ENCODE measurements at regions not wholly inside any gene's neighbourhood (a gene's known extent, or its start where the extent isn't known, plus 50 kb on each side); places are given as distances from the start of the nearest gene placed in this dataset.

DNA sequence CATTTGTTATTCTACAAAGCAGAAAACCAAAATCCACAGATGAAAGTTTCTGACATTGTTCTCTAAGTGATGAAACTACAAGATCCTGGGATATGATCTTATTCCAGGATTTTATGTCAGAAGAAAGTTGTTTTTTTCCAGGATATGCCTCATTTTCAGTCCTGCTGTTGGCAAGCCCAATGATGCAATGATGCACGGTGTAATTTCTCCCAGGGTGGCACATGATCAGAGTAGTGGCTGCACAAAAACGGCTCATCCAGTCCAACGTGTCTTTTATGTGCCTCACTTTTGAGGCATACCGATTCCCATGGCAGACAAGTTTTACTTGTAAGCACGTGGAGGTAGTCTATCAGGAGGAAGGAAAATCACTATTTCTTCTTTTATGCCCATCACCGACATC, 302.3 kb upstream of the JAG1 start:
- Histone ChIP-seq H3K4me1 (no peaks in the 10 kb centered on the region), H3K9me3 (no peaks in the 10 kb centered on the region), H3K4me3 (no peak overlapping the region), H3K27me3 (no peaks in the 10 kb centered on the region), H3K27ac (no peak overlapping the region), H3K36me3 (no peaks in the 10 kb centered on the region)
- DNase-seq, result no peak
- TF ChIP-seq, protein P1, sequence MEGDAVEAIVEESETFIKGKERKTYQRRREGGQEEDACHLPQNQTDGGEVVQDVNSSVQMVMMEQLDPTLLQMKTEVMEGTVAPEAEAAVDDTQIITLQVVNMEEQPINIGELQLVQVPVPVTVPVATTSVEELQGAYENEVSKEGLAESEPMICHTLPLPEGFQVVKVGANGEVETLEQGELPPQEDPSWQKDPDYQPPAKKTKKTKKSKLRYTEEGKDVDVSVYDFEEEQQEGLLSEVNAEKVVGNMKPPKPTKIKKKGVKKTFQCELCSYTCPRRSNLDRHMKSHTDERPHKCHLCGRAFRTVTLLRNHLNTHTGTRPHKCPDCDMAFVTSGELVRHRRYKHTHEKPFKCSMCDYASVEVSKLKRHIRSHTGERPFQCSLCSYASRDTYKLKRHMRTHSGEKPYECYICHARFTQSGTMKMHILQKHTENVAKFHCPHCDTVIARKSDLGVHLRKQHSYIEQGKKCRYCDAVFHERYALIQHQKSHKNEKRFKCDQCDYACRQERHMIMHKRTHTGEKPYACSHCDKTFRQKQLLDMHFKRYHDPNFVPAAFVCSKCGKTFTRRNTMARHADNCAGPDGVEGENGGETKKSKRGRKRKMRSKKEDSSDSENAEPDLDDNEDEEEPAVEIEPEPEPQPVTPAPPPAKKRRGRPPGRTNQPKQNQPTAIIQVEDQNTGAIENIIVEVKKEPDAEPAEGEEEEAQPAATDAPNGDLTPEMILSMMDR (IDR thresholded peaks at IDR 0.05), result no peak
- TF ChIP-seq POLR2A (IDR thresholded peaks at IDR 0.05), result no peak

DNA sequence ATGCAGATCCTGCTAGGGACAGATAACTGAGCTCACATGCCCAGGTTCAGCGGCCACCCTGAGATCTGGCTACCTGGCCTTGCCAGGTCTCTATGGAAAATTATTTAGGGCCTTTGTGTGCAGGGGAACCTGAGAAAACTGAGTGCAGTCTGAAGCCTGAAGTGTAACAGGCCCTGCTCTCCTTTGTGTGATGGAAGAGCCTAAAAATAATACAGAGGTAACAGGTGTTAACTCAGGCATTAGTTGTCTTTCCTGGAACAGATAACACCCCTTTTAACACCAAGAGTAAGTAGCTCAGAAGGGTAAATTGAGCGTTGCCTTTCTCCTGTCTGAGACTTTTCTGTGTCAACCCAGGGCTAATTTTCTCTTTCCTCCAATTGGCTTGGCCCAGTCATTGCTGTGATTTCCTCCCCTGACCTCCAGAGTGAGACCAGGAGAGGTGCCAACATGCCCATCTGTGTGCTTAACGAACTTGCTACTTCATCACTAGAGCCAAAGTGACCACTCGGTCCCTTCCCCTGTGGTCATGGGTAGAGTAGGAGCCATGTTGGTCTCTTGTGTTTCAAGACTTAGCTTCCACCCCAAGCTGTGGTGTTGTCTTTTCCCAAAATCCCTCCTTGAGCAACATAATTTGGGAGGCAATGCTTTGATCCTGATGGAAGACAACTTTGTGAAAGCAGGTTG, 304.4 kb upstream of the JAG1 start:
- no peak overlapping the region for H3K27ac ChIP-seq
- H3K9me3 ChIP-seq, result no peaks in the 10 kb centered on the region
- no peaks in the 10 kb centered on the region for H3K36me3 ChIP-seq
- no peaks in the 10 kb centered on the region for H3K27me3 ChIP-seq
- DNase-seq, result no peak
- no peak overlapping the region for H3K4me3 ChIP-seq
- no peak for TF ChIP-seq POLR2A (IDR thresholded peaks at IDR 0.05)
- TF ChIP-seq, protein P1 (IDR thresholded peaks at IDR 0.05), result no peak
- no peaks in the 10 kb centered on the region for H3K4me1 ChIP-seq

DNA sequence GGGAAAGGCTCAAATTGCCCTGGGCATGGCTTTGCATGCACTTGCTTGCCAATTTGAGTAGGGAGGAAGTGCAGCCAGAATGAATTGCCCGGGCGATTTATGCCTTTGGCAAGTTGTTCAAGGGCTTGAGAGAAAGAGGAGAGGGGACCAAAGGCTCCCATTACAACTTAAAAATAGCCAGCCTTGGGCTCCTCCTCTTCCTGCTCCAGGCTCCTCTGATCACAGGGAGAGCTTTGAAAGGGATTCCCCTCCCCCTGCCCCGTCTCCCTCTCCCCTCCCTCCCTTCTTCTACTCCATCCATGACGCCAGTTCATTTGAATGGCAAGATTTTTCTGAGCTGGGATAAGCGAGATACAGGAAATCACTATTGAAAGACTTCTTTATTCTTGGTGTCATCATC, 304.9 kb upstream of the JAG1 start:
- TF ChIP-seq, protein P1 (IDR thresholded peaks at IDR 0.05), result no peak
- TF ChIP-seq POLR2A (IDR thresholded peaks at IDR 0.05), result no peak
- Histone ChIP-seq H3K4me1 (no peaks in the 10 kb centered on the region), H3K36me3 (no peaks in the 10 kb centered on the region), H3K4me3 (no peak overlapping the region), H3K27me3 (no peaks in the 10 kb centered on the region), H3K27ac (no peak overlapping the region), H3K9me3 (no peaks in the 10 kb centered on the region)
- DNase-seq, result no peak

DNA sequence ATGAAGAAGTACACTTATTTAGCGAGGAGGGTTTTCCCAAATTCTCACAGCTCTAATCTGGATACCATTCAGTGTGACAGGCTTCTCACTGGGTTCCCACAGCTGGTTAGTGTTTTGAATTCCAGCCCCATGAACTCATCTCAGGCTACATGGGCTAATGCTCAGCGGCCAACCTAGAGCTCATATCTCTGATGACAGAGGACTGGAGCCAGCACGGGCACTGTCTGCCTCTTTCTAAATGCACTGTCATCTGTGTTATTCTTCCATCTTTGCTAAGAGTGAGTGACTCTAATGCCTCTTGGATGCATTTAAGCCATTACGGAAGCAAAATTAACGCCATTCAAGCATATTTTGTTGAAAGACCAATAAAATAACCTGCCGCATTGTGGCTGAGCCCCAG, 308.9 kb upstream of the JAG1 start:
- Histone ChIP-seq H3K36me3 (no peaks in the 10 kb centered on the region), H3K4me3 (no peak overlapping the region), H3K4me1 (peaks cover 0 to 5% (median 0%) of the 10 kb centered on the region in 4 donors), H3K27ac (peak overlapping the region in 1 of 4 donors; percentile 22), H3K27me3 (no peaks in the 10 kb centered on the region), H3K9me3 (no peaks in the 10 kb centered on the region)
- no peak for DNase-seq
- TF ChIP-seq POLR2A (IDR thresholded peaks at IDR 0.05), result no peak
- TF ChIP-seq, protein P1 (IDR thresholded peaks at IDR 0.05), result no peak

DNA sequence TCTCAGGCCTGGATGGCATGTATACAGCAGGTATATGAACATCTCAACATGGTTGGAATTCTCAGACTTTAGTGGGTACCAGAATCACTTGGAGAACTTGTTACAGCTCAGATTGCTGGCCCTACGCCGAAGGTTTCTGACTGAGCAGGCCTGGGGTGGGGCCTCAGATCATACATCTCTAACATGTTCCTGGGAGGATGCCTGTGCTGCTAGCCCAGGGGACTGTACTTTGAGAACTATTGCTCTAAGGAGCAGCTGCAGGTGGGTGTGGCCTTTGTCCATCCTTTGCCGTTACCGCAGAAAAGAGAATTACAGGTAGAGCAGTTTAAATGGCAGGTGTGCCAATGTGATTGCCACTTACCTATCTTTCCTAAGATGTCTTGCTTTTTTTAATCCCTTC, 310.5 kb upstream of the JAG1 start:
- no peak overlapping the region for H3K4me3 ChIP-seq
- peaks cover 0 to 5% (median 0%) of the 10 kb centered on the region in 4 donors for H3K4me1 ChIP-seq
- H3K27me3 ChIP-seq, result no peaks in the 10 kb centered on the region
- no peaks in the 10 kb centered on the region for H3K36me3 ChIP-seq
- TF ChIP-seq, protein P1 (IDR thresholded peaks at IDR 0.05), result no peak
- no peak overlapping the region for H3K27ac ChIP-seq
- no peaks in the 10 kb centered on the region for H3K9me3 ChIP-seq
- no peak for DNase-seq

DNA sequence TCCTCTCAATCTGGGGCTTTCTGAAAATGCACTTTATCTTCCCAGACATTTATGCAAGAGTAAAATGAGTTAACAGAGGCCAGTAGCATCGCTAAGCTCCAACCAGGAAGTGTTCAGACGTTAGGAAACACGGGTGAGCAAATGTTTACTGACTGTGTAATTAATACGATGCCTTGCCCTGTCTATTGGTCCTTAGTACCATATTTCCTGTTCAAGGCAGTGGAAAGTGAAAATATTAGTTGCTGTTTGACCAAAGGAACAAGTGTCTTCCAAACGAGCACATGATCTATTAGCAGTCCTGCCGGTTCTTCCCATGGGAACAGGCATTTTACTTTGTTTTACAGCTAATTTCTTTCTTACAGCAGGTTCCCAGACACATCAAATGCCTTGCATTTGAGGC, 311.1 kb upstream of the JAG1 start:
- no peaks in the 10 kb centered on the region for H3K9me3 ChIP-seq
- H3K27ac ChIP-seq, result no peak overlapping the region
- no peak for DNase-seq
- peaks cover 0 to 5% (median 0%) of the 10 kb centered on the region in 4 donors for H3K4me1 ChIP-seq
- no peak overlapping the region for H3K4me3 ChIP-seq
- H3K36me3 ChIP-seq, result no peaks in the 10 kb centered on the region
- no peaks in the 10 kb centered on the region for H3K27me3 ChIP-seq
- TF ChIP-seq, protein P1 (IDR thresholded peaks at IDR 0.05), result no peak
- no peak for TF ChIP-seq POLR2A (IDR thresholded peaks at IDR 0.05)

All from Peyer's patch (tissue), 4 donors.